Fibroblast of upper back skin (primary cell): ENCODE measurements at regions not wholly inside any gene's neighbourhood (a gene's known extent, or its start where the extent isn't known, plus 50 kb on each side); places are given as distances from the start of the nearest gene placed in this dataset.
A peak's percentile ranks its signal among the peaks of the same experiment; 100 is the strongest.

Experiments
- DNase-seq: peaks from one replicate; pipeline ENCODE4 v3.0.0-alpha.2; 2013

- DNase-seq, result peak; percentile 86
Observed at GRCh38 chr2:234763002-234763873, 188.6 kb upstream of the SH3BP4 start.

- DNase-seq, result peak; percentile 50
Observed at GRCh38 chr2:234761910-234762309, 189.9 kb upstream of the SH3BP4 start.

DNA sequence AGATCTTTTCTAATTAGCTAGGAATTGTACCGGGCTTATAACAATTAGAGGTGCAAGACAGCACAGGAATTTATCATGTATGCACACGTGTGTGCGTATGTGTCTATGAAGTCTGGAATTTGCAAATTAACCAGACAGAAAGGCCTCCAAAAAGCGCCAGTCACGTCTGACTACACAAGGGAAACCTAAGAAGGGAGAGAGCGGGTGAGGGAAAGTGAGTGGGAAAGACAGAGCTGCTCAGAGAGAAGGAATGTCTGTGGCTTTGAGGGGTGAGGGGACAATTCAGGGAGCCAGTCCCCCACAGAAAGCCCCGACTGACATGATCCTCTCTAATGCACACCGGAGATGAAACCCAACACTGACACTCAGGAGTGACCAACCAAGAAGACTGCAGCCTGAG lies 197.7 kb upstream of the SH3BP4 start:
- DNase-seq, result peak; percentile 84

- DNase-seq, result peak; percentile 70
Observed at GRCh38 chr2:234753701-234754100, 198.1 kb upstream of the SH3BP4 start.

DNA sequence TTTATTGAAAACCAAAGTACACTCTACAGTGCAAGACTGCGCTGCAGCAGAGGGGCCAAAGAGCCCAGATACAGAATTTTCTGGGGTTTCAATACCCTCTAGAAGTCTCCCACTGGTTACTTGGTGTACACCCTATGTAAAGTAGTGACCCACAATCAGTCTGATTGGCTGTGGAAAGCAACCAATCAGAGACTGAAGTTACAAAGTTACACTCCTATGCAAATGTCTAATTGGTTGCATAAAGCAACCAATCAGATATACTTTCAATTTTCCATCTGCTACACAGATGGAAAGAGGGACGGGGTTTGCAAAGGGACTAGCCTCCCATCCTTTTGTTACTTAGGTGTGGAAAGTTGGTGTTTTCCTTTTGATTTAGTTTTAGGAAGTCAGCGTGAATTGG lies 198.9 kb upstream of the SH3BP4 start:
- DNase-seq, result peak; percentile 22

DNA sequence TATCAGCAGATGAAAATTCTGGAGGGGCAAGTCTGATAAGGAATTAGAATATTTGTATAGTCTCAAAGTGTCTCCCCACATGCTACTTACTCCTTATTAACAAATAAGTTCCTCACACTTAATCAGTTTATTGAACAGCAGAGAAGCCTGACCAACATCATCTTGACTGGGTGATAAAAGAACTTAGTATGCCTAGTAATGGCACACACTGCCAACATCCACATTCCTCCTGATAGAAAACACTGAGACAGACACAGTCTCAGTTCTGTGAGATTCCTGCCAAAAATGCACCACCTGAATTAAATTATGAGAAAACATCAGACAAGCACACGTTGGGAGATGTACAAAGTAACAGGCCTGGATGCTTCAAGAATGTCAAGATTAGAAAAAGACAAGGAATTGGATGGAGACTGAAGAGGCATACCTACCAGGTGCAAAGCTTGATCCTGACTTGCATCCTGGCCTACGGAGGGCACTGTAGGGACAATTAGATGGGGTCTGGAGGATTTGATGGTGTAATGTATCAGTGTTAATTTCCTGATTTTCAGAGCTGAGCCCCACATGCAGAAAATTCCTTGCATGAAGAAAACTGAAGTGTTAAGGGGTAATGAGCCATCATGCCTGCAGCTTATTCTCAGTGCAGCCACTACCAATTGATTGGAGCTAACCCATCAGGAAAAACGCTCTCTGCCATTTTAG lies 200.4 kb upstream of the SH3BP4 start:
- DNase-seq, result peak; percentile 22

DNA sequence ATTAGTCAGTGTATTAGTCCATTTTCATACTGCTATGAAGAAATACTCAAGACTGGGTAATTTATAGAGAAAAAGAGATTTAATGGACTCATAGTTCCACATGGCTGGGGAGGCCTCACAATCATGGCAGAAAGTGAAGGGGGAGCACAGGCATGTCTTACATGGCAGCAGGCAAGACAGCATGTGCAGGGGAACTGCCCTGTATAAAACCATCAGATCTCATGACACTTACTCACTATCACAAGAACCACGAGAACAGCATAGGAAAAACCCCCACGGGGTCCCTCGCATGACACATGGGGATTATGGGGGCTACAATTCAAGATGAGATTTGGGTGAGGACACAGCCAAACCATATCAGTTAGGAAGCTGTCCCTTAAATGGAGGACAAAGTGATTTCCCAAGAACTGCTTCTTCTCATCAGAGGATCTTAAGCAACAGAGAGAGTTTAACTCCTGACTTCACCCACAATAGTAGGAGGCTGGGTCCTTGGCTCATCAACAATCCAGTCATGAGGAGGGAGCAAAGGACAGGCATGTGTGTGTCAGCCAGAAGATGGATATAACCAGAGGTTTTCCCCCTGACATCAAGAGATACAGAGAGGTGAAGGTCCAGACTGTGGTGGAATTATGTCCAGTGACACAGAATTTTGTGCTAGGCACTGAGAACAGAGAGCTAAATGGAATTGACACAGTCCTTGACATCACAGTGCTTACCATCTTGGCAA lies 203.8 kb upstream of the SH3BP4 start:
- no peak for DNase-seq

DNA sequence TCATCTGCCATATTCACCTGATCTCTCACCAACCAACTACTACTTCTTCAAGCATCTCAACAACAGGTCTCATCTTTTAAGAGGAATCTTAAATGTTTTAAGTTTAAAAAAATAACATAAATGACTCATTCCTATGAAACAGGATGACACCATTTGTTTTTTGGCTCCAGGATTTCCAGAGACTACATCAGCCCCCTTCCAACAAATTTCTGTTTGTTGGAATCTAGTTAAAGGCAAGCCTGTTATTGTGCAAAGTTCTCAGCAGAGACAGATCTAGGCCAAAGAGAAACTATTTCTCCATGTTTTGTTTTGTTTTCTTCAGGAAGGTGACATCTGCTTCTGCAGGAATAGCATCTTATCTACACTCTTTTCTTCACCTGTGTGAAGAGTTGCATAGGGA lies 204.8 kb upstream of the SH3BP4 start:
- peak; percentile 21 for DNase-seq

- DNase-seq, result no peak
Observed at GRCh38 chr2:234745347-234745746, 206.5 kb upstream of the SH3BP4 start.

DNA sequence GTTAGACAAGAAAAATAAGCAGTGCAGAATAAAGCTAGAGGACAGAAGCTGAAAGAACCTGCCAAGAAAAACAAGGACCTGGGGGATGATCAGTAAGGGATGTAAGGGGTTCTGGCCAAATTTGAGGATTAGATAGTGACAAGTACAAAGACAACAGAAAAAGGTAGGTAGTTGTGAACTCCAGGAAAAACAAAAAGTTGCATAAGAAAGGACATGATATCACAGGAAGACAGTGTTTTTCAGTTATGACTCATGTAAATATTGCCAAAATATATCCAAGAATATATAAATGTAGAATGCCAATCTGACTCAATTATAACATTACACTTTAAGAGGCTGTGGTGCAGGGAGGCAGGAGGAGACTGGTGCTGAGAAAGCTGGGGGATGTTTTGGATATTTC lies 209.8 kb upstream of the SH3BP4 start:
- no peak for DNase-seq

DNA sequence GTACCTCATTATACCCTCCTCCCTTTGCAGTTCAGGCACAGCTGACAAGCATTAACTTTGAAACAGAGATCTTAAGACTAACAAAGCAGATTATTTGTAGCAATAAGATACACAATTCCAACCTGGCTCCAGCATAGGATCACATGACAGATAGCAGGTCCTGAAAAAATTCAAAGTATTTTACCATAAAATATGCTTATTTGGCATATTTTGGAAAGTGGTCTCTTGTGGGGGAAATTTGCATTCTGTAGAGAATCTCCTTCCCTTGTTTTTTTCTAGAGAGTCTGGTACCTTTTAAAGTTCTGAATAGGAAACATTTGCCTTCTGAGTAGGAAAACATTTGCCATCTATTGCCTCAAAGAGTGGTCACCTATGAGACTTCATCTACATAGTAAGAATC lies 212.8 kb upstream of the SH3BP4 start:
- no peak for DNase-seq

GRCh38 chr2:234735829-234736228 lies 216.0 kb upstream of the SH3BP4 start:
- DNase-seq, result no peak

DNA sequence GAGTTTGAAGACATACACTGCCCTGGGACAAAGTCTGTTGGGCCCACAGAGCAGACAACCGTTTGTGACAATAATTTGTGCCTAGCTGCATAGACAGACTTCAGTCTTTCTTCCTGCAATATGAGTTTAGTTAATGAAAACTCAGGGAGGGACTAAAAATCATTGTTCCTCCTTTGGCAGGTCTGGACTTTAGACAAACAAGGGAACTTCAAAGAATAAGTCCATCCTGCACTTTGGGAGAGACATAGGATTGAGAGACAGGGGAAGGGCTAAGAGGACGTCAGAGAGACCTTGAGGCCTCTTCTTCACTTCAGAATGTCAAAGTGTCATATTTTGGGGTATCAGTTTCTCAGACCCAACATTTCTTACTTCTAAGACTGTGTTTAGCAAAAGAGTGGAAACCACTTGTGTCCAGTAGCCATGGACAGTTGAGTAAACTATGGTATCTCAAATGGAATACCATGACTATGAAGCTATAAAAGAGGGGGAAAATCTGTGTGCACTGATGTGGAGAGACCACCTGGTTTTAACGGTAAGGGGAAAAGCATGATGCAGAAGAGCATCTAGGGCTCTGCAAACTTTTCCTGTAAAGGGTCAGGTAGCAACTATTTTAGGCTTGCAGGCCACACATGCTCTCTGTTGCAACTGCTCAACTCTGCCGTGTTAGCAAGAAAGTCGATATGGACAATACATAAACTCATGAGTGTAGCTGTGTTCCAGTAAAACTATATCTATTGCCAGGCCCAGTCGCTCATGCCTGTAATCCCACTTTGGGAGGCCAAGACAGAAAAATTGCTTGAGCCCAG lies 217.8 kb upstream of the SH3BP4 start:
- no peak for DNase-seq

DNA sequence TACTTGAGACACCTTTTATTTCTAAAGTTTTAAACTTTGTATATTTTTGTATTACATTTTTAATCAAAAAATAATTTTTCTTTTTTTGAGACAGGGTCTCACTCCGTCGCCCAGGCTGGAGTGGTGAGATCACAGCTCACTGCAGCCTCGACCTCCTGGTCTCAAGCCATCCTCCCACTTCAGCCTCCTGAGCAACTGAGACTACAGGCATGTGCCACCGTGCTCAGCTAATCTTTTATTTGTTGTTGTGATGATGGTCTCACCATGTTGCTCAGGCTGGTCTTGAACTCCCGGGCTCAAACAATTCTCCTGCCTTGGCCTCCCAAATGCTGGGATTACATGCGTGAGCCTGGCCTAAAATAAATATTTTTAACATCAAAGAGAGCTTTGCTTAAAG lies 218.7 kb upstream of the SH3BP4 start:
- DNase-seq, result no peak

DNA sequence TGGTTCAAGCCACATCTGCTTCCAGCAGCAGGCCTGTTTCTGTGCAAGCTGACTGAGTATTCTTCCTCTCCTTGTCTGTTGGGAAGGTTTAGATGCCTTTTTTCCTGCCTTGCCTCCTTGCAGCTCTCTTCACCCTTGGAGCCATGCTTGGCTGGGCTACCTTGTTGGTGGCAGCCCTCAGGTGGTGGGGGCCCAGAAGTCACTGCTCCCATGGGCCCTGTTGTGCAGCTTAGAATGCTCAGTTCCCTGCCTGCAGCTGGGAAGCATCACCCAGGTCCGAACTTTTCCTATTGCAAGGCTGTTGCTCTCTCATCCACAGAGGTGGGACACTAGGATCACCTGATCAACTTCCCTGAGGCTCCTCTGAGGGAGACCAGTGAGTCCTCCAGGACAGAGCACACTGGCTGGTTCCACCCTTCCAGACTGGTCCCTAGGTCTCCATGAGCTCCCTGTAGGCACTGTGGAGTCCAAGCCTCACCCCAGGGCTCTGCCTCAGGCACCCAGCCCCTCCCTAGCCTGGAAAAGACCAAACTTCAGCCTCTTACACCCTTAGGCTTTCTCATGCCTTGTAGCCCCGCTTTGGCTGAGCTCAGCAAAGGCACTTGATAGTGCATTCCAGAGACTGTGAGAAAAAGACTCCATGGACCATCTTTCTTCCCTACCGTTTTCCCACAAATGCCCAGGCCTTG lies 219.3 kb upstream of the SH3BP4 start:
- DNase-seq, result no peak

- no peak for DNase-seq
Observed at GRCh38 chr2:234731236-234731635, 220.6 kb upstream of the SH3BP4 start.

GRCh38 chr2:234730066-234730640 lies 221.7 kb upstream of the SH3BP4 start:
- no peak for DNase-seq

DNA sequence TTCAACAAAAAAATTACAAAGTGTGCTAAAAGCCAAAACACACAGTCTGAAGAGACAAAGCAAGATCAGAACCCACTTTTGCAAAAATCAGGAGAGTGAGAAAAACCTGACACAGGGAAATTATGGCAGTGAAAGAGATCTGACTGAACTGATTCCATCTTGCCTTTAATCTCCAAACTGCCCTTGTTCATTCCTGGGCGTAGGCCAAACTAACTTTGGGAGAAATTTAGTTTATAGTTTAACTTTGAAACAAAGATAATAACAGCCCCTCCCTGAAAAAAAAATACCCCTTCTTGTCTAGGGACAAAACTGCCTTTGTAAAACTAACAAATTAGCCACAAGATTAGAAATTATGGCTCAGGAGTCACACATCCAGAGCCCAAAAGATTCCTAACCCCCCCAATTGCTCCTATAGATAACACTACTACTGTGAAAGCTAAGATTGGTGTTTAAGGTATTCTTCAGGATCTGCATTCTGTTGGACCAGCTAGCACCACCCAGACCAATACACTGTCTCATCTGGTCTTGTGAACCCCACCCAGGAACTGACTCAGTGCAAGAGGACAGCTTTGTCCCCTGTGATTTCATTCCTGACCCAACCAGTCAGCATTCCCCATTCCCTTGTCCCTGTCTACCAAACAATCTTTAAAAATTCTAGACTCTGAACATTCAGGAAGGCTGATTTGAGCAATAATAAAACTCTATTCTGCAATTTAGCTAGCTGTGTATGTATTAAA lies 226.1 kb upstream of the SH3BP4 start:
- peak; percentile 34 for DNase-seq

DNA sequence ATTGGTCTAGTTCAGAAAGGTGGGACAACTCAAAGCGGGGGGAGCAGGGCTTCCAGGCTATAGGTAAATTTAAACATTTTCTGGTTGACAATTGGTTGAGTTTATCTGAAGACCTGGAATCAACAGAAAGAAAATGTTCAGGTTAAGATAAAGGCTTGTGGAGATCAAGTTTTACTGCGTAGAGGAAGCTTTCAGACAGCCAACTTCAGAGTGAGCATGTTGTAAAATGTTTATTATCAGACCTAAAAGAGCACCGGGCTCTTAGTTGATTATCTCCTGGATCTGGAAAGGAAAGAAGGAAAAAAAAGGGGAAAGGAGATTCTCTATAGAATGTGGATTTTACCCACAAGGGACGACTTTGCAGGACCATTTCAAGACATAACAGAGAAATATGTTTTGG lies 227.0 kb upstream of the SH3BP4 start:
- no peak for DNase-seq

DNA sequence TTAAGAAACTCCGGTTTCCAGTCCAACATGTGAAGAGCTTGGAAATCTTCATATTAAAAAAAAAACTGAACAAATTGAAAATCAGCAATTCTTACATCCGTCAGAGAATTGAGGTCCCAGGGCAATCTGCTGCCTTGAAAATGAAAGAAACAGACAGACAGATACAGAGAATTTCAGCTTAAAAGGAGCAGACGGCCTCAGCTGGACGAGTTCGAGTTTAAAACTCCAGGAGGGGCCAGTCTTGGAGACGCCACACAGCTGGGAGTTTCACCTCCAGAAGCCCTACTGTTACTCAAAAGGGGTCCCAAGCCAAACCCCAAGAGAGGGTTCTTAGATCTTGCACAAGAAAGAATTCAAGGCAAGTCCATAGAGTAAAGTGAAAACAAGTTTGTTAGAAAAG lies 226.5 kb upstream of the ARL4C start:
- DNase-seq, result no peak

- no peak for DNase-seq
Observed at GRCh38 chr2:234722176-234722575, 225.3 kb upstream of the ARL4C start.
